Dermis microvascular lymphatic vessel endothelial cell (primary cell): ENCODE measurements at regions not wholly inside any gene's neighbourhood (a gene's known extent, or its start where the extent isn't known, plus 50 kb on each side); places are given as distances from the start of the nearest gene placed in this dataset.
"Not testable (repeated sequence)": the region's sequence is repeated elsewhere in the genome, so short reads cannot be mapped to it uniquely, and the experiment has no call there.

ENCODE experiments used
- DNase-seq, 2 donors: peaks; one replicate each; pipeline versions ENCODE4 v3.0.0 to v3.0.0-alpha.2; 2010; ENCODE audit warnings: low read depth in 2 of 2

DNA sequence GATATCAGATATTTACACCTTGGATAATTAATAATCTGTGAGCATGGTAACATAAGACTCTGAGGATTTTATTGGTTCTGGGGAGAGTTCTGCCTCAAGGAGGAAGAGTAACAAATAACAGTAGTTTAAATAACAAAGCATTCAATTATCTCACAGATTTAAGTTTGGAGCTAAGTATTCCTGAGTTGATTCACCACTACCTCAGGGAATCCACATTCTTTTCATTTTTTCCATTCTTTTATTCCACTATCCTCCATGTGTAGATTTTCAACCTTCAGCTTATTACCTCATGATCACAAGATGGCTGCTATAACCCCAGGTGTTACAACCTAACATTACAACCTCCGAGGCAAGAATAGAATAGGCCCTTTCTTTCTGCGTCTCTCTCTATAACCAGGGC, 252.2 kb upstream of the TOX3 start:
- no peak for DNase-seq

DNA sequence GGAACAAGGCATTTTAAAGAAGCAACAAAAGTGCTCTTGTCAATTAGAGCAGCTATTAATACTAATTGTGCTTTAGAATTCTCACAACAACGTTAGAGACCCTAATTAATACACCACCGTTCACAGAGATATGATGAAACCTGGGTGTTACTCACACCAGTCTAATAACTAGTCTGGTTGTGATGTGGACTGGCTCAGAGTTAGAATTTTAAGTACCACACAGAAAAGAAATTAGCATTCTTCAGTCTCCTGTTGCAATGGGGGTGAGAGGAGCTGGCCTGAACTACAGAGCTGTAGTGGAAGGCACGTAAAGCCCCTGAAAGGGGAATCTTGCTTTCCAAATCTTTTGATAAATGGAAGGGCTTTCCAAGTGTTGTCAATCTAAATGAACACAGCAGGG, 240.8 kb upstream of the TOX3 start:
- DNase-seq = no peak

DNA sequence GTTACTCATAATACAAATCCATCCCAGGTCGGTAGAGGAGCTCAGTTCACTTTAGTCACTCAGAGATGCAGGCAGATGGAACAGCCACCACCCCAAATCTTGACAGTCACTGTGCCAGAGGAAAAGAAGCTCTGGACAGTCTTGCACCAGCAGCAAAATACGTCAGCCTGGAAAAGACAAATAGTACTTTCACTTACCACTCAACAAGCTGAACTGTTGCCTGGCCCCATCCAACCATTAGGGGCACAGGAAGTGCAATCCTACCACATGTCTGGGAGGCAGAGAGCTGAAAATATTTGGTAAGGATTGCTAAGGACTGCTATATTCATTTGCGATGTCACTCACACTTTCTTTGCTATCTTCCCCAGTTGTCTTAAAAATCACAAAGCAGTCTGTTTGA, 239.1 kb upstream of the TOX3 start:
- no peak for DNase-seq

DNA sequence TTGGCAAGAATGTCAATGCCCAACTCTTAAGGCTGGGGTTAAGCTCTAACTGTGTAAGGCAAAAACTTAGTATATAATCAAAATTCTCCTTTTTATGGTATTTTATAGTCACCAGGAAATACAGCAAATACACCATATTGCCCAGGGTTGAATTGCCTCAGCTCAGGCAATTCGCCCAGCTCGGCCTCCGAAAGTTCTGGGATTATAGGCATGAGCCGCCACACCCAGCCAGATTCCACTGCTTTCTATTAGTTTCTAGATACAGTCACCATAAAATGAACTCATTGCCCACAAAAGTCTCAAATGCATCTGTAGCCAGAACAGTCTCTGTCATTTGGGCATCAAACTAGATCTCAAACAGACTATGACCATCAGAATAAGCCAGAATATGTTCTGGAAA, 238.7 kb upstream of the TOX3 start:
- DNase-seq = no peak

DNA sequence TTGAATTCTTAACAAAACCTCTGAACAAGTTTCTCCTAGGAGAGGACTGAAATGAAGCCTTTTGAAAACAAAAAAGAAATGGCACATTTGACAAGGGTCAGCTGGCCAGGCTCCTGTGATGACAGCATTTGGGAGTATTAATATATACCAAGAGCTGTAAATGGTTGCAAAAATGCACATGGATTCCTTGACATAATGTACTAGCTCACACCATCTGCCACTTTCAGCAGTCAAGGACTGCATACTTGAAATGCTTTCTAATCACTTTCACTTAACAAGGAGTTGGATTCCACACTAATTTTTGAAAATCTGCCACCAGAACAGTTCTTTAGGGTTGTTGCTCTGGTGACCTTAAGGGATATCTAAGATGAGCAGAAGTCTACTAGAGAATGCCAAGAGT, 236.7 kb upstream of the TOX3 start:
- DNase-seq = no peak

DNA sequence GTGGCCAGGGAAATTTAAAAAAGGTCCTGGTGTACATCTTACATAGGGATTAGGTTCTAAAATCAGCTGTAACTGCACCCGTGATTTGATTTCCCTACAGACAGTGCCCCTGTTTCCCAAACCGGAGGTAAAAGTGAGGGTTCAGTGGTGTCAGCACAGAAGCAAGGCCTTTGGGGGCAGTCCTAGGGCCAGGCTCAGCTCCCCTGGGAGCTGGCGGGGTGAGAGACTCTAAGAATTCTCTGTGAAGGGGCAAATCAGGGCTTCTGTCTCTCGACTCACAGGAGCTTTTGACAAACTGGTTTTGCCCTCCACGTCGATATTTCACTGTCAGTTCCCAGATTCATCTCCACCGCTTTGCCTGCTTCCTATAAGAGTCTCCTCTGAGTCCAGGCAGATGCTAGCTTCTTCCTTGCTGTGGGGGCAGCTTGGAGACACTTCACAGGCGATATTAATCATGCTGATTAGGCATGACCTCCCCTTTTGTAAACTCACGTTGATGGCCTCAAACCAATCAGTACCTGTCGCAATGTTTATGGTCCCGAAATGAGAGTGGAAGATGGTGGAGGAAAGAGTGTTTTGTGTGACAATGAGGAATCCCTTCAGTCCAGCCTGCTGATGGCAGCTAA, 234.2 kb upstream of the TOX3 start:
- DNase-seq = no peak

DNA sequence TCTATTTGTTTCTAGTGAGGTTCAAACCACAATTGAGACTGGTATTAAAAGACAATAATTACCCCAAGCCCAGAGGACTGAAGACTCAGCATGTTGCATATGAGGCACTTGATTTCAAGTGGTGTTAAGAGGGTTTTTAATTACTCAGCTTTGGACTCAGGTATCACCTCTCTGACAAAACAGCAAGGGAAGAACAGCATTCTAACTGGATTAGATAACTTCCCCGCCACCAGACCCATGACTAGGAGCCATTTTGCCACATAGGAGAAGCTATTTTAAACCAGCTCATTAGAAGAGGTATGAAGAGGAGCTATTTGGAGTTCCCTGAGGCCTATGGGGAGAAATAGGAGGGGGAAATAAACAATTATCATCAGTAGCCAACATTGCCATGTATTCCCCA, 226.1 kb upstream of the TOX3 start:
- no peak for DNase-seq

DNA sequence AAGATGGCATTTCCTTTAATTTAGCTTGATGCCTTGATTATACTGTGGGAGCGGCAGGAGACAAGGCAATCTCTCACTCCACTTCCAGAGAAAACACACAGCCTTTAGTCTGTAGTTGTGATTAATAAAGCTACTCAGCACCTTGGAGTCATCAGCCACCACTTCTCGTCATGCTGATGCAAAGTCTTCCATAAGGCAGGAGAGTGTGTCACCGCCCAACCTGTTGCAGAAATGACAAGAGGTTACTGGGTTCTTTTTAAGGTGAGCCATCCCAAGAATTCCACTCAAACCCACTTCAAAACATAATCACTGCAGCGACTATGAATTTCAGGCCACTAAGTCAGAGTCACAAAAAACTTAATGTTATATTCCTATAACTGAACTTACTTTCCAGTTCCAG, 223.9 kb upstream of the TOX3 start:
- DNase-seq = no peak

DNA sequence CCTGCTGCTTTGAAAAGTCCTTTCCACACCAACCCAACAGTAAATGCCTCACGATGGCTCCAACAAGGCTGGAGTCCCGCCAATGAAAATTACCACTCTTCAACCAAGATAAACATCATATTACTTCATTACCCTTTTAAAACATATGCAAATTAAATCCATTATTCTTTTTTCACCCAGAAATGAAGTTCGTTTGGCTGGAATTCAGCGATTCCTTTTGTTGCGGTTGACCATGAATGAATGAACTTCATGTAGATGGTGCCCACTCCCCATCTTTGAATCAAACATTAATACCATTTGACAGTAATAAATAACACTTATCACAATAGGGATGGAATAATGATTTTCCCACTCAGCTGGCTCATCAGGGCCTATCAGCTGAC, 211.5 kb upstream of the TOX3 start:
- no peak for DNase-seq

DNA sequence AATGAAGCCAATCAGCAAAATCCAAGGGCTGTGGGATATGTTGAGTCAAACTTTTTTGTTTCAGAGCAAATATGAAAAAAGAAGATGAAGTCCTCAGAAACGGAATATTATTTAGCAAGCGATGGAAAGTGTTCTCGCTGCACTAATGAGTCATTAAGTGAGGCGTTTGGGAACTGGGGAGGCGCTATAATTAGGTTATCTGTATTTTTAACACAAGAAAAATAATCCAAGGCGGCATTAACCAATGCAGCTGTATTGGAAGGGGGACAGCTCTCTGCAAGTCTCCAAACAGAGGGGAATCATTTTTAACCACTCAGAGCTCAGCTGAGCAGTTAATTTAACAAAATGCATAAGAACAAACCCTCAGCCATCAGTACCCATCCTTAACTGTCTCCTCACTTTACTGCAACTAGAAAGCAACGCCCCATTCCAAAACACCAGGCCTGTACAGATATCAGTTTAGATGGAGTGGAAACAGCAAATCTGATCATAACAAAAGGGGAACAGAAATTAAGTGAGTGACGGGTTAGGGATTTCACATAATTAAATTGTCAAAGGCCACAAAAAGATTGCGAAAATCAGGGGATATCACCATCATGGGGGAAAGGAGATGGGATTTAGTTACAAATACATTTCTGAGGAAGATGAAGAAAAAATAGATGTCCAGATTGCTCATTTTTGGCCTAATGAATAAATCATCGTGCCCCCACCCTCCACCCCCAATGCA, 211.0 kb upstream of the TOX3 start:
- DNase-seq = no peak

DNA sequence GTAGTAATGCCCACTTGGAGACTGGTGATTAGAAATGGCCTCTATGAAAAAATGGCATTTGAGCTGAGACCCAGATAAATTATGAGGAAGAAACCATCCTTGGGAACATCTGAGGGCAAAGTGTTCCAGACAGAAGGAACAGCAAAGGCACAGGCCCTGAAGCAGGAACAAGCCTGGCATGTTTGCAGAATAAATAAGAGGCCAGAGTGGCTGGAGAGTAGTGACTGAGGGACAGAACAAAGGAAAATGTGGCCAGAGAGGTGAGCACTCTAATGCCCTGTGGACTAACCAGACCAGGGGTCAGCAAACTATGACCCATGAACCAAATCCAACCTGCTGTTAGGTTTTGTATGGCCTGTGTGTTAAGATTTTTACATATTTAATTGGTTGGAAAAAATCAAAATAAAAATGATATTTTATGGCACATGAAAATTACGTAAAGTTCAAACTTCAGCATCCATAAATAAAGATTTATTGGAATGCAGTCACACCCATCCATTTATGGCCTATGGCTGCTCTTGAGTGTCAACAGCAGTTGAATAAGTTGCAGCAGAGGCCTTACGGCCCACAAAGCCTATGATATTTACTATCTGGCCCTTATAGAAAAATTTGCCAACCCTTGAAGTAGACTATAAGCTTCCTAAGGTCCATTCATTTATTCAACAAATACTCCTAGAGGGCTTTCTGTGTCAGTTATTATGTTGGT, 210.0 kb upstream of the TOX3 start:
- no peak for DNase-seq

DNA sequence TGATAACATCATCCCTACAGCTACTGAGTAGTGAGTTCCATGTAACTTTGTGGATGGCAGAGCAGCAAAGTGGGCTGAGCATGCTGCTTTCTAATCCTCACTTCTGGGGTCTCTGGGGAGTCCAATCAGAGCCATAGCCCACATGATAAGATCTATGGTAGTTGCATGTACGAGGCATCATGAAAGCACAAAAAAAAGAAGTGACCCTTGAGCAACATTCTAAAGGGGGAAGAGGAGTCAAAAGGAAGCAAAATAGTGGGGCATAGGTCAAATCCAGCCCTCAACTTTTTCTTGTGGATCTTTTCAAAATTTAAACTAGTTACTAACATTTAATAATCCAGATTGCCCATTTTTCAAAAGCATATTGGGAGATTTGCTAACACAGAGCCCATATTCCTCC, 208.5 kb upstream of the TOX3 start:
- DNase-seq = no peak

DNA sequence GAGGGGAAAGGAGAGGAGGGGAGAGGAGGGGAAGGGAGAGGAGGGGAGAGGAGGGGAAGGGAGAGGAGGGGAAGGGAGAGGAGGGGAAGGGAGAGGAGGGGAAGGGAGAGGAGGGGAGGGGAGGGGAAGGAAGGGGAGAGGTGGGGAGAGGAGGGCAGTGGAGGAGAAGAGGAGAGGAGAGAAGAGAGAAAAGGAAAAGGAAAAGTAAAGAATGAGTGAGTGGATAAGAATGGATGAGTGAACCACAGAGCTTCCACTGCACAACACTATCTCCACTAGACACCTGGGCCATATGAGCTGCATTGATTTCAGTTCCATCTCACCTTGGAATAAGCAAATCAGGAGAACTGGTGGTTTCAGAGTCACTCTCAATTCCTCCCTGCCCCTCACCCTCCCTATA, 204.1 kb upstream of the TOX3 start:
- DNase-seq = no peak

DNA sequence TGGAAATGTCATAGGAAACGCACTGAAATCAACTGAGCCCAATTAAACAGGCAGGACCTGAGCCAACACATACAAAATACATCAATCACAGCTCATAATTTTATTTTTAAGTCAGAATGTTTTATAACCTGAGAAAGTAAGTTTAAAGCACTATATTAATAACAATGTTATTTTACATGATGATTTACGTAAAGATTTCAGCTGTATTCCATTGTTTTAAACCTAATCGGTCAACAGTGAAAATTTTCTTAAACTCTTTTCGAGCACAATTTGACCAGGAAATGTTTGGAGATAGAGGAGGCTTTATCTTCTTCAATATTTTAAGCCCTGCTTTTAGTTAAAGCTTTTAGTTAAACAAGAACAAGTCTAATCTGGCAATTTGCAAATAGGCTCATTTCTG, 201.8 kb upstream of the TOX3 start:
- DNase-seq = no peak

DNA sequence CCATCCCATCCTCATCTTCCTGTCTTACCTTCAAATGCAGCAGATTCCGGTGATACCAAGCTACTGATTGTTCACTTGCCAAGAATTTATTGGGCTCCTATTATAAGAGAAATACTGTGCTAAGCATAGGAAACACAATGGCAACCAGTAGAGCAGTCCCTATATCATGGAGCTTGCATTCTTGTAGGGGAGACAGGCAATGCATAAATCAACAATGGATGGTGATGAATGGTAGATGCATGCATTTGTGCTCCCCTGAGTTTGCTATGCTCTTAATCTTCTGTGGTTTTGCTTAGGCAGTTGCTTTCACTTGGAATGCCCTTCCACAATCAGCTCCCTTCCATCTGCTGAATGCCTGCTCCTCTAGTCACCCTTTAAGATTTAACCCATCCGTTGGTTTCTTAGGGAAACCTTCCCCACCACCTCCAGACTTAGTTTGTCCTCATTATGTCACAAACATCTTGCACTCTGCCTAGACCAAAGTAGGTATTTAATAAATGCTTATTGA, 200.2 kb upstream of the TOX3 start:
- DNase-seq = no peak

DNA sequence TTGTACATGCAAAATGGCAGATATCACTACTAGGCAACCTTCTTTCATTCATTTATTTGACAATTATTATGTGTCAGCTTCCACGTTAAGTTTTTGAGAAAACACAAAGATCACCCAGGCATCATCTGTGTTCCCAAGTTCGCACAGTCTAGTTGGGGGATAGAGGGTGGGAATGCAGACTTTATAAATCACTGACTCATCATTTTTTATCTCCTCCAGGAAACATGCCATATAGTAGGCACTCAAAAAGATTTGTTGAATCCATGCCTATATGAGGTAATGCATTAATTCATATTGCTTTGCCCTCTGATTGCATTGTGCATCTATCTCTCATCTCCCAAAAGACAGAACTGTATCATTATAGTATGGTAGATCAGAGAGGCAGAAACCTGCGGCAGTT, 196.8 kb upstream of the TOX3 start:
- no peak for DNase-seq

DNA sequence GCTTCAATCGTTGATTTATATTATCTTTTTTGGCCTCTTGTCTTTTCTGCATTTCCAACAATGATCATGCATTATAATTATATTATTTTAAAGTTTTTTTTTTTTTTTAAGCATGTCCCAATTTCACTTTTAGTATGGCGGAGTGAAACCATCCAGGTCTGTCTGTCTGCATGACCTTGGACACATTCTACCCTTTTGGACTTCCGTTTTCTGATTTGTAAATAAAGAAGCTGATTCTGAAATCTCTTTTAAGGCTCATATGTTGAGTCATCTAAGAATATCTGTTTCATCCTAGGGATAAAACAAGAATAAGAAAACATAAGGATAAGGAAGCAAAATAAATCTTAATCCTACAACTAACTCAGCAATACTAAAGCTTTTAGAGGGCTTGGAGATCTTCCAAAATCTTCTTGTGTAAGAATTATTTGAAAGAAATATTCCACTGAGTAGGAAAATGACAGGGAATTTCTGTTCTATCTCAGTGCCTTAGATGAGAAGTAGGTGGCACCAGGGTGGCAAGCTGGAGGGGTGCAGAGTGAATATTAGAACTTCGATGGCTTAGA, 195.7 kb upstream of the TOX3 start:
- DNase-seq = no peak

DNA sequence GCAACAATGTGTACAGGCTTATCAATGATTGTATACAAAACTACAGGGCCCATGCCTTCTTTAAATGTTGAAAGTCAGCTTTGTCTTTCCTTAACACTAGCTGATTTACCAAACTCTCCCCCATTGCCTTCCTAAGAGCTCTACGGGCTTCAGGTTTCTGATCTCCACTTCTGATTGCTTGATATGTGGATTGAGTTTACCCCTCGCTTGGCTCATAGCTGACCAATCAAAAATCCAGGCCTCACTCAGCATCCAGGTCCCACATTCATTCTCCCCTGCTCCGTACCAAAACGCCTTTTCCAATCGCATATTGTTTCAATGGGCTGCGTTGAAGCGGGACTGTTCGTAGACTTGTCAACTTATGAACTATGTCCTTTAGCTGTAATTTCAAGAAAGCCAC, 195.1 kb upstream of the TOX3 start:
- DNase-seq = no peak

DNA sequence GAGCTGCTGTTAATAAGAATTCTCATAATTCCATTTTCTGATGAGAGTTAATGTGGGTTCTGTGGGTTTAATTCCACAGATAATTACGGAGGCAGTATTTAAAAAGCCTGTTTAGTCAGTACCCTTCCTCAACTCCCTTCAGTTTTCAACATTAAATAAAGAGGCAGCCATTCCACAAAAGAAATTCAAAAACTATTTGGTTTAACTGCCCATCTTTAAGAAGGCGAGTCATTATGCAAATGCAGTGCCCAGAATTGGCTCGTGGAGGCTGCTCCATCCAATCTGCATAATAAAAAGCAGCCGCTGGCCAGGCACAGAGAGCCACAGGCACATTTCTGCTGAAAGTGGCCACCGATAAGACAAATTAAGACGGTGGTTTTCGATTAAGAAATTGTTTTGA, 194.4 kb upstream of the TOX3 start:
- DNase-seq = no peak

DNA sequence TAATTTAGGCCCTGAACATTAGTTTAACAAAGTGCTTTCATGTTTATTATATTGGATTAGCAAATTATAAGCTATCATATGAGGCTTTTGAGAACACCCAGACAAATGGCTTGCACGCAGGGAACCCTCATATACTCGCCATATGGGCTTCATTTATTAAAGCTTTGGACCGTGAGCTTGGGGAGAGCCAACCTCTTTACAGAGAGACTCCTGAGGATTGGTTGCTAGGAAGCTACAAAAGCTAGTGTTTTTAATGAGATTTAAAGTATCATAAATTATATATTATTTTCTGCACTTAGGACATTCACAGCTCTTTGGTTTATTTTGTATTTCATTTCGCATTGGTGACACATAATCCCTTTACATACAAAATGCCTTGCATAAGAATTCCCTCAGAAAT, 193.8 kb upstream of the TOX3 start:
- no peak for DNase-seq

DNA sequence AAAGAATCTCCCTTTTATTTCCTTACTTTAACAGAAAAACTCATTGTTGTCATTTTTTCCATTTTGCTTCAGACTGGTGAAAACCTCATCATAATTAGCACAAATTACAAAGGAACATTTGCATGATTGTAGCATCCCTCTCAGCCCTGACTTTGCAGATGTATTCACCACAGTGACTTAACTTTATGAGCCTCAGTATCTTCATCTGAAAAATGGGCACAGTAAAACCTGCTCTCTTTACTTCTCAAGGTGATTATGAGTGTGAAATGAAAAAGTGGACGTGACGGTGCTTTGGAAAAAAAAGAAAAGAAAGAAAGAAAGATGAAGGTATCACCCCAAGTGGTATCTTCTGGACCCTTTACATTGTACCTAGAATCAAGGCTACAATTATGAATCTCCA, 193.4 kb upstream of the TOX3 start:
- DNase-seq = no peak

DNA sequence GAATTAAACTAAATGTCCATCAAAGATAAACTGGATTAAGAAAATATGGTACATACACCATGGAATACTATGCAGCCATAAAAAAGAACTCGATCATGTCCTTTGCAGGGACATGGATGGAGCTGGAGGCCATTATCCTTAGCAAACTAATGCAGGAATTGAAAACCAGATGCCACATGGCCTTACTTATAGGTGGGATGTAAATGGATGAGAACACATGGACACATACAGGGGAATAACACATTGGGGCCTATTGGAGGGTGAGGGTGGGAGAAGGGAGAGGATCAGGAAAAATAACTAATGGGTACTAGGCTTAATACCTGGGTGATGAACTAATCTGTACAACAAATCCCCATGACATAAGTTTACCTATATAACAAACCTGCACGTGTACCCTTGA, 192.0 kb upstream of the TOX3 start:
- DNase-seq = not testable (repeated sequence)
